ENCODE measurements at regions not wholly inside any gene's neighbourhood (a gene's known extent, or its start where the extent isn't known, plus 50 kb on each side); places are given as distances from the start of the nearest gene placed in this dataset.

DNA sequence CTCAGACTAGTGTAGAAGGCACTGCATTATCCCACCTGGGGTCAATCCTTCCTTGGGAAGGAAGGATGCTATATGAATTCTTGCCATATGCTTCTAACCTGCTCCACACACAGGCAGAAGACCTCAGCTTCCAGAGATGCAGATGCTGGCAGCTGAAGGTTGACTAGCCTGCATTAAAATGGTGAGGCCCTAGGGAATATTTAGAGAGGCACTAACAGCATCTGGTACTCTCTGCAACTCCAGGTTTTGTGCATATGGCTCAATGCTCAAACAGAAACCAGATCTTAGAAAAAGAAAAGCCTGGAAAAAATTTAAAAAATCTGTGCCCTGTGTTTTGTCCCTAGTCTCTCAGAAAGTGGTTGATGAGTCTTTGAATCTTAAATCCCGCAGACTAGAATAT, 56.0 kb upstream of the MYRIP start:
- Histone ChIP-seq H3K4me3 (no peak overlapping the region), H3K9me3 (no peaks in the 10 kb centered on the region), H3K27ac (no peak overlapping the region), H3K4me1 (peaks cover 20% of the 10 kb centered on the region), H3K27me3 (no peaks in the 10 kb centered on the region), H3K36me3 (replicated peaks in 1 of 2; ENCODE audit: insufficient read depth in 1 of 2, low read depth in 2 of 2) (no peaks in the 10 kb centered on the region)
- TF ChIP-seq POLR2A (IDR thresholded peaks at IDR 0.05): no peak
- TF ChIP-seq, protein P1, sequence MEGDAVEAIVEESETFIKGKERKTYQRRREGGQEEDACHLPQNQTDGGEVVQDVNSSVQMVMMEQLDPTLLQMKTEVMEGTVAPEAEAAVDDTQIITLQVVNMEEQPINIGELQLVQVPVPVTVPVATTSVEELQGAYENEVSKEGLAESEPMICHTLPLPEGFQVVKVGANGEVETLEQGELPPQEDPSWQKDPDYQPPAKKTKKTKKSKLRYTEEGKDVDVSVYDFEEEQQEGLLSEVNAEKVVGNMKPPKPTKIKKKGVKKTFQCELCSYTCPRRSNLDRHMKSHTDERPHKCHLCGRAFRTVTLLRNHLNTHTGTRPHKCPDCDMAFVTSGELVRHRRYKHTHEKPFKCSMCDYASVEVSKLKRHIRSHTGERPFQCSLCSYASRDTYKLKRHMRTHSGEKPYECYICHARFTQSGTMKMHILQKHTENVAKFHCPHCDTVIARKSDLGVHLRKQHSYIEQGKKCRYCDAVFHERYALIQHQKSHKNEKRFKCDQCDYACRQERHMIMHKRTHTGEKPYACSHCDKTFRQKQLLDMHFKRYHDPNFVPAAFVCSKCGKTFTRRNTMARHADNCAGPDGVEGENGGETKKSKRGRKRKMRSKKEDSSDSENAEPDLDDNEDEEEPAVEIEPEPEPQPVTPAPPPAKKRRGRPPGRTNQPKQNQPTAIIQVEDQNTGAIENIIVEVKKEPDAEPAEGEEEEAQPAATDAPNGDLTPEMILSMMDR (IDR thresholded peaks at IDR 0.05): no peak
- intact Hi-C loops (cut with DNase I): no loop called here
- WGBS, 2 donors: 83 to 94% methylated on average over 1 of the region's 1 CpG
- DNase-seq (no peak), ATAC-seq (no peak)

DNA sequence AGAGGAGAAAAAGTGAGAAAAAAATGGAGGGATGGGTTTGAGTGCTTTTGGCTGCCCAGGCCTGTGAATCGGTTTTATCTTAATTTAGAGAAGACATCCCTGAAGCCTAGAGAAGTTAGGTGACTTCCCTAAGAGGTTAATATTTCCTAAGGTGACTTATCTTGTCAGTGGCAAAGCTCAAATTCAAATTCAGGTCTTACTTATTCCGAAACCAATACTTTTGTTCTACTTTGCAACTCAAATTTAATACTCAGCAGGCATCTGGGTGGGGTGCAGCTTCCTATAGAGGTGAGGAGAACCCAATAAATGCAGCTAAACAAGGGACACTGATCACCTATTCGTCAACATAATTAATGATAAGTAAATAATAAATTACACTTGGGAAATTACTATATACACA, 54.9 kb upstream of the MYRIP start:
- TF ChIP-seq, protein P1 (IDR thresholded peaks at IDR 0.05): no peak
- TF ChIP-seq POLR2A (IDR thresholded peaks at IDR 0.05): no peak
- no peak for DNase-seq
- Histone ChIP-seq H3K27ac (no peak overlapping the region), H3K27me3 (no peaks in the 10 kb centered on the region), H3K4me3 (no peak overlapping the region), H3K9me3 (no peaks in the 10 kb centered on the region), H3K36me3 (replicated peaks in 1 of 2; ENCODE audit: insufficient read depth in 1 of 2, low read depth in 2 of 2) (no peaks in the 10 kb centered on the region), H3K4me1 (peaks cover 17% of the 10 kb centered on the region)
- intact Hi-C loops (cut with DNase I): no loop called here
- no peak for ATAC-seq
- 73 to 80% methylated on average over 3 of the region's 3 CpGs for WGBS, 2 donors

DNA sequence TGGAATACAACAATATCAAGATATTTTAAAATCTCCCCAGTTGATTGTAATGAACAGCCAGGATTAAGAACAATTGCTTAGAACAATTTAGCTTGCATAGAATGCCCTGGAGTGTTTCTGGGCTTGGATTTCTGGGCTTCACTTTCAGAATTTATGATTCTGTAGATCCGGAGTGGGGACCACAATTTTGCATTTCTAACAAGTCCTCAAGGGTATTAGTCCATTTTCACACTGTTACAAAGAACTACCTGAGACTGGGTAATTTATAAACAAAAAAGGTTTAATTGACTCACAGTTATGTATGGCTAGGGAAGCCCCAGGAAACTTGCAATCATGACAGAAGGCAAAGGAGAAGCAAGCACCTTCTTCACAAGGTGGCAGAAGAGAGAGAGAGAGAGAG, 54.3 kb upstream of the MYRIP start:
- 84 to 94% methylated on average over 1 of the region's 1 CpG for WGBS, 2 donors
- intact Hi-C loops (cut with DNase I): no loop called here

DNA sequence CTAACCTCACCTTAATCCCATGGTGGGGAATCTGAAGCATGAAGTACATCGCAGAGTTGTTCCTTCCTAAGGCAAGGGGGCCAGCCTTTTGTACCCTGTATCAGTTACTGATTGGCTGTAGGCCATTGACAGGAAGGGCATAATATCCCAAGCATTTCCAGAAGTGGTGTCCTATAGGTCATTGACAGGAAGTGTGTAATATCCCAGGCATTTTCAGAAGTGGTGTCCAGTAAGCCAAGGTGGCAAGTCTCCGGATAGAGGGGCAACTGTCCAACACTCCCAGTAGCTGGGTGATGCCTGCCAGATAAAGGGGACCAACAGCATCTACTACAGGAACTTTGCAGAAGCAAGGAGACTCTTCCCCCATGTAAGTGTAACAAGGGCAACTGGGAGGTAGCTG, 52.1 kb upstream of the MYRIP start:
- intact Hi-C loops (cut with DNase I): no loop called here
- ATAC-seq (no peak), DNase-seq (no peak)
- Histone ChIP-seq H3K9me3 (no peaks in the 10 kb centered on the region), H3K4me1 (peaks cover 2% of the 10 kb centered on the region), H3K27ac (no peak overlapping the region), H3K36me3 (replicated peaks in 1 of 2; ENCODE audit: insufficient read depth in 1 of 2, low read depth in 2 of 2) (no peaks in the 10 kb centered on the region), H3K4me3 (no peak overlapping the region), H3K27me3 (no peaks in the 10 kb centered on the region)
- TF ChIP-seq, protein P1 (IDR thresholded peaks at IDR 0.05): no peak
- TF ChIP-seq POLR2A (IDR thresholded peaks at IDR 0.05): no peak
- 63 to 66% methylated on average over 2 of the region's 2 CpGs for WGBS, 2 donors

More for the DNA sequence above, 54.3 kb upstream of the MYRIP start:
- DNase-seq: no peak
- no peaks in the 10 kb centered on the region for H3K9me3 ChIP-seq
- no peak for ATAC-seq
- peaks cover 17% of the 10 kb centered on the region for H3K4me1 ChIP-seq
- no peaks in the 10 kb centered on the region for H3K36me3 ChIP-seq (replicated peaks in 1 of 2; ENCODE audit: insufficient read depth in 1 of 2, low read depth in 2 of 2)
- no peak for TF ChIP-seq POLR2A (IDR thresholded peaks at IDR 0.05)
- TF ChIP-seq, protein P1 (IDR thresholded peaks at IDR 0.05): no peak
- H3K4me3 ChIP-seq: no peak overlapping the region
- H3K27me3 ChIP-seq: no peaks in the 10 kb centered on the region
- H3K27ac ChIP-seq: no peak overlapping the region
